GM12878 (cell line): ENCODE measurements at regions not wholly inside any gene's neighbourhood (a gene's known extent, or its start where the extent isn't known, plus 50 kb on each side); places are given as distances from the start of the nearest gene placed in this dataset.

ENCODE experiments used
- ASH2L ChIP-seq: fragments of 300-600, 200-600 bp; sonication (generic); IDR thresholded peaks from 2 replicates; pipeline ENCODE4 v1.6.1; 2017; ENCODE audit warnings: low read depth, mild to moderate bottlenecking, borderline replicate concordance
- CEBPZ ChIP-seq: fragments of 150-350 bp; IDR thresholded peaks from 2 replicates; pipeline ENCODE4 v1.6.1; 2016; ENCODE audit warnings: low read depth, low read length
- EED ChIP-seq: sonication (generic); IDR thresholded peaks from 2 replicates; pipeline ENCODE4 v1.6.1; 2016; ENCODE audit warnings: antibody characterized with exemption, low read depth
- ELK1 ChIP-seq: IDR thresholded peaks from 2 replicates; pipeline ENCODE4 v1.6.1; 2012; ENCODE audit warnings: low read depth, low read length, improper control_type of control experiment
- ESRRA ChIP-seq: IDR thresholded peaks from 2 replicates; pipeline ENCODE4 v1.6.1; 2012; ENCODE audit warnings: mild to moderate bottlenecking, low read length, improper control_type of control experiment
- GABPA ChIP-seq: IDR thresholded peaks from 2 replicates; pipeline ENCODE4 v1.6.1; 2014; ENCODE audit warnings: antibody characterized with exemption, low read depth, mild to moderate bottlenecking, inconsistent platforms
- JUNB ChIP-seq: IDR thresholded peaks from 2 replicates; pipeline ENCODE4 v1.6.1; 2016; ENCODE audit warnings: antibody characterized with exemption, mild to moderate bottlenecking
- MYB ChIP-seq: fragments of 150-350 bp; IDR thresholded peaks from 2 replicates; pipeline ENCODE4 v1.6.1; 2014; ENCODE audit warnings: mild to moderate bottlenecking, low read depth, low read length, borderline replicate concordance
- MYC ChIP-seq: IDR thresholded peaks from 2 replicates; pipeline ENCODE4 v1.6.1; 2011; ENCODE audit warnings: mild to moderate bottlenecking, low read length, moderate library complexity, inconsistent platforms; ENCODE audit not compliant: insufficient read depth, insufficient replicate concordance, insufficient read length, severe bottlenecking
- NBN ChIP-seq: fragments of 450-650 bp; IDR thresholded peaks from 2 replicates; pipeline ENCODE4 v1.6.1; 2016
- NRF1 ChIP-seq: conservative IDR thresholded peaks from 2 replicates; pipeline ENCODE4 v1.6.1; 2011; ENCODE audit warnings: mild to moderate bottlenecking, low read depth, low read length, improper control_type of control experiment
- SPI1 ChIP-seq: IDR thresholded peaks from 2 replicates; pipeline ENCODE4 v1.6.1; 2011; ENCODE audit warnings: low read depth, mild to moderate bottlenecking, low read length, moderate library complexity, borderline replicate concordance; ENCODE audit not compliant: insufficient read depth
- ZBTB33 ChIP-seq: fragments of 450-650 bp; IDR thresholded peaks from 2 replicates; pipeline ENCODE4 v1.6.1; 2017; ENCODE audit warnings: mild to moderate bottlenecking
- ZNF687 ChIP-seq: fragments of 450-650 bp; IDR thresholded peaks from 2 replicates; pipeline ENCODE4 v1.6.1; 2017; ENCODE audit warnings: mild to moderate bottlenecking, moderate library complexity
- ZZZ3 ChIP-seq: IDR thresholded peaks from 2 replicates; pipeline ENCODE4 v1.6.1; 2011; ENCODE audit warnings: low read depth; ENCODE audit not compliant: control insufficient read depth, insufficient read length
- TF ChIP-seq, protein P1 (sequence below), 3 experiments: IDR thresholded peaks in 2 of 3; conservative IDR thresholded peaks in 1 of 3; 2 replicates each; pipeline ENCODE4 v1.5.1; 2011; ENCODE audit warnings: low read depth in 3 of 3, low read length in 3 of 3, mild to moderate bottlenecking in 3 of 3, control low read depth in 2 of 3, moderate library complexity in 2 of 3, inconsistent platforms in 1 of 3, mixed read lengths in 1 of 3; ENCODE audit not compliant: control insufficient read depth in 2 of 3, insufficient read depth in 1 of 3; ENCODE audit errors: extremely low read depth in 1 of 3

GRCh38 chr2:8515864-8516533, 165.9 kb upstream of the ID2 start (continued):
- no peak for TF ChIP-seq CEBPZ
- TF ChIP-seq NBN, result no peak
- TF ChIP-seq EED, result peak; percentile 98
- TF ChIP-seq ASH2L, result no peak
- TF ChIP-seq SPI1, result peak; percentile 84
- no peak for TF ChIP-seq GABPA
- no peak for TF ChIP-seq ZZZ3
- TF ChIP-seq MYB, result no peak
- peak; percentile 48; the same call in 1 of the 2 replicates for TF ChIP-seq ZNF687
- TF ChIP-seq, protein P1, sequence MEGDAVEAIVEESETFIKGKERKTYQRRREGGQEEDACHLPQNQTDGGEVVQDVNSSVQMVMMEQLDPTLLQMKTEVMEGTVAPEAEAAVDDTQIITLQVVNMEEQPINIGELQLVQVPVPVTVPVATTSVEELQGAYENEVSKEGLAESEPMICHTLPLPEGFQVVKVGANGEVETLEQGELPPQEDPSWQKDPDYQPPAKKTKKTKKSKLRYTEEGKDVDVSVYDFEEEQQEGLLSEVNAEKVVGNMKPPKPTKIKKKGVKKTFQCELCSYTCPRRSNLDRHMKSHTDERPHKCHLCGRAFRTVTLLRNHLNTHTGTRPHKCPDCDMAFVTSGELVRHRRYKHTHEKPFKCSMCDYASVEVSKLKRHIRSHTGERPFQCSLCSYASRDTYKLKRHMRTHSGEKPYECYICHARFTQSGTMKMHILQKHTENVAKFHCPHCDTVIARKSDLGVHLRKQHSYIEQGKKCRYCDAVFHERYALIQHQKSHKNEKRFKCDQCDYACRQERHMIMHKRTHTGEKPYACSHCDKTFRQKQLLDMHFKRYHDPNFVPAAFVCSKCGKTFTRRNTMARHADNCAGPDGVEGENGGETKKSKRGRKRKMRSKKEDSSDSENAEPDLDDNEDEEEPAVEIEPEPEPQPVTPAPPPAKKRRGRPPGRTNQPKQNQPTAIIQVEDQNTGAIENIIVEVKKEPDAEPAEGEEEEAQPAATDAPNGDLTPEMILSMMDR (IDR thresholded peaks at IDR 0.05 in 2 of 3, conservative IDR thresholded peaks at IDR 0.05 in 1 of 3; ENCODE audit: control insufficient read depth in 2 of 3, extremely low read depth in 1 of 3, insufficient read depth in 1 of 3, low read depth in 3 of 3, low read length in 3 of 3), result peak in 1 of 3 experiments; percentile 40; a peak in 2 of 6 replicates
- no peak for TF ChIP-seq NRF1
- peak; percentile 74 for TF ChIP-seq JUNB
- 0 out of 2 replicates have a peak, but pooled peaks have one; percentile 41 for TF ChIP-seq ESRRA
- no peak for TF ChIP-seq ELK1
- TF ChIP-seq MYC, result no peak
- no peak for TF ChIP-seq ZBTB33
